Left lung (tissue), 4 donors: ENCODE measurements at regions not wholly inside any gene's neighbourhood (a gene's known extent, or its start where the extent isn't known, plus 50 kb on each side); places are given as distances from the start of the nearest gene placed in this dataset.
A peak's percentile ranks its signal among the peaks of the same experiment; 100 is the strongest.

Experiments used
- ATAC-seq: fragments of 200-7000 bp; cut with Tn5 transposase; one replicate; pipeline ENCODE4 v1.9.1; 2020; ENCODE audit warnings: moderate library complexity
- DNase-seq, 4 donors: peaks; one replicate each; pipeline ENCODE4 v3.0.0-alpha.2; 2013 to 2020
- H3K27ac ChIP-seq, 2 donors: fragments of 200-600 bp; sonication (generic) in 1 of 2; one replicate each; pipeline versions ENCODE4 v1.5.0 to v1.8.0; 2020 to 2021
- H3K27me3 ChIP-seq, 2 donors: fragments of 200-600 bp; sonication (generic) in 1 of 2; one replicate each; pipeline versions ENCODE4 v1.5.0 to v1.8.0; 2020 to 2021
- H3K36me3 ChIP-seq, 2 donors: fragments of 200-600 bp; sonication (generic) in 1 of 2; one replicate each; pipeline versions ENCODE4 v1.5.0 to v1.8.0; 2020 to 2021
- H3K4me1 ChIP-seq, 2 donors: fragments of 200-600 bp; one replicate each; pipeline ENCODE4 v1.8.0; 2021
- H3K4me3 ChIP-seq, 2 donors: fragments of 200-600 bp; sonication (generic) in 1 of 2; one replicate each; pipeline versions ENCODE4 v1.5.0 to v1.8.0; 2020 to 2021; ENCODE audit warnings: mild to moderate bottlenecking in 1 of 2
- H3K9me3 ChIP-seq, 2 donors: fragments of 200-600 bp; sonication (generic) in 1 of 2; one replicate each; pipeline versions ENCODE4 v1.5.0 to v1.8.0; 2020 to 2021
- intact Hi-C, 2 donors: fragments of 100-400 bp; cut with DNase I; formaldehyde crosslinking; loops; one replicate each; pipeline versions ENCODE4 v1.11.2 to v1.14.2; 2022
- TF ChIP-seq, protein P1 (sequence below), 2 donors: fragments of 200-600 bp; sonication (generic) in 1 of 2; IDR thresholded peaks; one replicate each; pipeline versions ENCODE4 v1.5.0 to v1.8.0; 2021; ENCODE audit warnings: antibody characterized with exemption in 2 of 2
- donor health status: DM: no; HTN: yes; CAD: no.
- donor health status: DM: no; HTN: no; CAD: no.

DNA sequence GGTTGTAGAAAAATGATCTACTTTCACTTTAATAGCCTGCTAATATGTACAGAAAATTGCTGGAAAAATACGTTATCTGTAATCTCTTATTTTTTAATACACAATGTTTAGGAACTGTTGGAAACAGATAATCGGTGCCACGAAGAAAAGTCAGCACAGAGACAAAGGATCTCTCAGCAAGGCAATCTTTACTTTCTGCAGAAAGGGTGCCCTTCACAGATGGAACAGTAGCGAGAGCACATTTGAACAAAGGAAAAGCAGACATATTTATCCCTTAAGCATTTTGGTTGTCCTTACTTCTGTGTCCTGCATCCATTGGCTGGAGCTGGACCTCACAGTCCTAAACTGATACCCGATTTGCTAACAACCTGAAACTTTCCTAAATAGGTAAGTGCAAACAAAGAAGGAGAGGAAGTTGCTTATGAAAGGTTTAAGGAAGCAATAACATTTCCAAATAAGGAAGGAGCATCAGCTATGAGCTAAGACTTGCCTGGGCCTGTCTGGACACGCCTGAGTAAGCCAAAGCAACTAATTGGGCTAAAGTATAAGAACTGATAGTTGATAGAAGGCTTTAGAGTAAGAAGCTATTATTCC is 640.0 kb downstream of the SH2D4B start:
- H3K36me3 ChIP-seq: no peaks in the 10 kb centered on the region
- H3K4me3 ChIP-seq: no peak overlapping the region
- no peak for DNase-seq
- intact Hi-C loops: no loop called here
- no peak for ATAC-seq
- peaks cover 0 to 9% of the 10 kb centered on the region in 2 donors for H3K9me3 ChIP-seq
- TF ChIP-seq, protein P1, sequence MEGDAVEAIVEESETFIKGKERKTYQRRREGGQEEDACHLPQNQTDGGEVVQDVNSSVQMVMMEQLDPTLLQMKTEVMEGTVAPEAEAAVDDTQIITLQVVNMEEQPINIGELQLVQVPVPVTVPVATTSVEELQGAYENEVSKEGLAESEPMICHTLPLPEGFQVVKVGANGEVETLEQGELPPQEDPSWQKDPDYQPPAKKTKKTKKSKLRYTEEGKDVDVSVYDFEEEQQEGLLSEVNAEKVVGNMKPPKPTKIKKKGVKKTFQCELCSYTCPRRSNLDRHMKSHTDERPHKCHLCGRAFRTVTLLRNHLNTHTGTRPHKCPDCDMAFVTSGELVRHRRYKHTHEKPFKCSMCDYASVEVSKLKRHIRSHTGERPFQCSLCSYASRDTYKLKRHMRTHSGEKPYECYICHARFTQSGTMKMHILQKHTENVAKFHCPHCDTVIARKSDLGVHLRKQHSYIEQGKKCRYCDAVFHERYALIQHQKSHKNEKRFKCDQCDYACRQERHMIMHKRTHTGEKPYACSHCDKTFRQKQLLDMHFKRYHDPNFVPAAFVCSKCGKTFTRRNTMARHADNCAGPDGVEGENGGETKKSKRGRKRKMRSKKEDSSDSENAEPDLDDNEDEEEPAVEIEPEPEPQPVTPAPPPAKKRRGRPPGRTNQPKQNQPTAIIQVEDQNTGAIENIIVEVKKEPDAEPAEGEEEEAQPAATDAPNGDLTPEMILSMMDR (IDR thresholded peaks at IDR 0.05): no peak
- H3K4me1 ChIP-seq: no peaks in the 10 kb centered on the region
- H3K27me3 ChIP-seq: no peaks in the 10 kb centered on the region
- no peak overlapping the region for H3K27ac ChIP-seq

DNA sequence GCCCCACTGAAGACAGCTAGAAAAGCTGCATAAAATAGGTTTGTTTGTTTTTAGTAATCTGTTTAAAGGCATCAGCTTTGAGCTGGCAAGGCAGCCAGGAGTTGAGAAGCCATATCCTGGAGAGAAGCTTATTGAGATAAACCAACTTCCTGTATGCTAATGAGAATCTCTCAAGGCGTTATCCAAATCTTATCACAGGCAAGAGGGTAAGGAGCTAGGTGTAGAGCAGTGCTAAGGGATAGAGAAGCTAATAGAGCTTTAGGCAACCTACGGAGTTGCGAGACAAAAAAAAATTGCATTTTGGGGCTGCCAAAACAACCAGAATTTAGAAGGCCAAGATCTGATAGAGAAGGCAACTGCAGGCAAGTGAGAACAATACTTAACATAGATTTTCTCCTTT is 641.6 kb downstream of the SH2D4B start:
- ATAC-seq (no peak), DNase-seq (no peak)
- peaks cover 0 to 9% of the 10 kb centered on the region in 2 donors for H3K9me3 ChIP-seq
- intact Hi-C loops: no loop called here
- H3K4me3 ChIP-seq: no peak overlapping the region
- no peaks in the 10 kb centered on the region for H3K27me3 ChIP-seq
- no peaks in the 10 kb centered on the region for H3K36me3 ChIP-seq
- no peak overlapping the region for H3K27ac ChIP-seq
- H3K4me1 ChIP-seq: no peaks in the 10 kb centered on the region
- TF ChIP-seq, protein P1 (IDR thresholded peaks at IDR 0.05): no peak

DNA sequence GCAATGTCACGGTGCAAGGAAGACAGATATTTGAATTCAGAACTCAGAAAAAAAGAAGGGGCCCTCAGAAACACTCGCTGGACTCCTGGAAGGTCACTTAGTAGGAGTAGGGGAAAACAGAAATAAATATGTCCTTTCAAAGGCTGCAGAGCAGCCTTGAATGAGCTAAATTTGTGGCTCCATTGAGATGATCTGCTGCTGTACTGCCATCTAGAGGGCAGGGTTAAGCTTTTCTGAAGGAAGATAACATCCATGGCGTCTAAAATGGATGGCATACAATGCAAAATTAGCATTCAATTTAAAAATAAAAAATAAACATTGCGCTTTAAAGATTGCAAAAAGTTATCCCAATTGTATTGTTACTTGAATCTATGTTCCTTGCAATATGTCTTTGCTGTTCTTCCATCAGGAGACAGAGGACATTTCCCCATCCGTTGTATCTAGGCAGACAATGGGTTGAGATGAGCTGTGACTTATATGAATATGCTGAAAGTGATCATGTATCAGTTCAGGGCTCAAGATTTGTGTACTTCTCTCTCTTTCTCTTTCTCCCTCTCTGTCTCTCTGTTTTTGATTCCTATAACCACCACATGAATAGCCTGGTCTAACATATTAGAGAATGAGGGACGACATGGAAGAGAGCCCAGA is 642.2 kb downstream of the SH2D4B start:
- intact Hi-C loops: no loop called here
- Histone ChIP-seq H3K36me3 (no peaks in the 10 kb centered on the region), H3K4me1 (no peaks in the 10 kb centered on the region), H3K27me3 (no peaks in the 10 kb centered on the region), H3K9me3 (peaks cover 0 to 9% of the 10 kb centered on the region in 2 donors), H3K27ac (no peak overlapping the region), H3K4me3 (no peak overlapping the region)
- TF ChIP-seq, protein P1 (IDR thresholded peaks at IDR 0.05): no peak
- peak in 1 of 4 donors; percentile 33 for DNase-seq
- ATAC-seq: no peak

DNA sequence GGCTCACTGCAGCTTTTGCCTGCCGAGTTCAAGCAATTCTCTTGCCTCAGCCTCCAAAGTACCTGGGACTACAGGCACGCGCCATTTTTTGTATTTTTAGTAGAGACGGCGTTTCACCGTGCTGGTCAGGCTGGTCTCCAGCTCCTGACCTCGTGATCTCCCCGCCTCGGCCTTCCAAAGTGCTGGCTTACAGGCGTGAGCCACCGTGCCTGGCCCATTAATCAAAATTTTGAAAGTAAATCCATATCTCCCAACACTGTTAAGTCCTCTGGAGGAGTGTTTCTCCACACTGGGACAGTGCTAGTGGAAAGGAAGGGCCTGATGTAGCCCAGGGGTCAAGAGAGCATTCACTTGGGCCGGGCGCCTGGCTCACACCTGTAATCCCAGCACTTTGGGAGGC is 644.6 kb downstream of the SH2D4B start:
- TF ChIP-seq, protein P1 (IDR thresholded peaks at IDR 0.05): no peak
- no peaks in the 10 kb centered on the region for H3K27me3 ChIP-seq
- H3K27ac ChIP-seq: no peak overlapping the region
- ATAC-seq: no peak
- DNase-seq: peak in 1 of 4 donors; percentile 44
- H3K4me3 ChIP-seq: no peak overlapping the region
- peaks cover 0 to 3% of the 10 kb centered on the region in 2 donors for H3K9me3 ChIP-seq
- no peaks in the 10 kb centered on the region for H3K36me3 ChIP-seq
- no peaks in the 10 kb centered on the region for H3K4me1 ChIP-seq
- intact Hi-C loops: no loop called here

DNA sequence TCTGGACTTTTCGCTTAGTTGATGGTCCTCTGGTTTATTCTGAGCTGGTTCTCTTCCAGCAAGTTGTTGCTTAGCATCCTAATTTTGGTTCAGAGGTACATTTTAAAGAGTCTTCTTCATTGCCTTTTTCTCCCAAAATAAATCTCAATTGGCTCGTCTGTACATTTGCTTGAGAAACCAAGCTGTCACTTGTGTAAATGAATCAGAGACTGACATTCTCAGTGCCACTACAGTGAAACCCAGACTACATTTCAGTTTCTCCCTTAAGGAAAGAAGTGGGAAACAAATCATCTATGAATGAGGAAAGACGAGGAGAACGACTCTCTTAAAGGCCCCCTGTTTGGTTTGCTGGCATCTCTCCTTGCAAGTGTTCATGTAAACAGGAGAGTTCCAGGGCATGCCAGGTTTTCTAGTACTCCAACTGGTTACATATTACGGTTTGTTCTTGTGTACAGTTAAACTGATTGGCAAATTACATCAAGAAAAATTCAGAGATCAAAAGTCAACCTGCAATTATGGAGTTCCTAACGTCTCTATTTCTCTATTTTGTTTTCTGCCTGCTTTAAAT is 654.6 kb downstream of the SH2D4B start:
- DNase-seq: no peak
- Histone ChIP-seq H3K4me1 (no peaks in the 10 kb centered on the region), H3K4me3 (no peak overlapping the region), H3K27ac (no peak overlapping the region), H3K27me3 (no peaks in the 10 kb centered on the region), H3K36me3 (no peaks in the 10 kb centered on the region), H3K9me3 (no peaks in the 10 kb centered on the region)
- TF ChIP-seq, protein P1 (IDR thresholded peaks at IDR 0.05): no peak
- ATAC-seq: no peak
- intact Hi-C loops: no loop called here
